BE2C (cell line): ENCODE measurements at regions not wholly inside any gene's neighbourhood (a gene's known extent, or its start where the extent isn't known, plus 50 kb on each side); places are given as distances from the start of the nearest gene placed in this dataset.

Experiments used
- DNase-seq: peaks from one replicate; pipeline ENCODE4 v3.0.0-alpha.2; 2020
- H3K27me3 ChIP-seq: fragments of 250-450 bp; sonication (Bioruptor Pico); 2 replicates; pipeline ENCODE4 v1.5.1; 2020; ENCODE audit warnings: mild to moderate bottlenecking
- H3K36me3 ChIP-seq: fragments of 250-450 bp; sonication (Bioruptor Pico); 2 replicates; pipeline ENCODE4 v1.5.1; 2020; ENCODE audit warnings: mild to moderate bottlenecking
- H3K4me1 ChIP-seq: fragments of 250-450 bp; sonication (Bioruptor Pico); 2 replicates; pipeline ENCODE4 v1.5.1; 2020
- H3K4me3 ChIP-seq: 2 replicates; pipeline ENCODE4 v1.5.1; 2011; ENCODE audit warnings: low read depth, low read length
- H3K9me3 ChIP-seq: fragments of 250-450 bp; sonication (Bioruptor Pico); 2 replicates; pipeline ENCODE4 v1.5.1; 2020
- CTCF ChIP-seq: IDR thresholded peaks from 2 replicates; pipeline ENCODE4 v1.5.1; 2012; ENCODE audit warnings: mild to moderate bottlenecking, low read depth, low read length

GRCh38 chr17:79377230-79377786, 233.5 kb downstream of the RBFOX3 start:
- no peak overlapping the region for H3K4me3 ChIP-seq
- H3K4me1 ChIP-seq, result no peaks in the 10 kb centered on the region
- H3K36me3 ChIP-seq, result no peaks in the 10 kb centered on the region
- H3K9me3 ChIP-seq, result no peaks in the 10 kb centered on the region
- no peak for TF ChIP-seq CTCF
- DNase-seq, result no peak
- peaks cover 99% of the 10 kb centered on the region for H3K27me3 ChIP-seq

GRCh38 chr17:79374807-79375206, 236.0 kb downstream of the RBFOX3 start:
- no peak for TF ChIP-seq CTCF
- peaks cover 82% of the 10 kb centered on the region for H3K27me3 ChIP-seq
- no peak overlapping the region for H3K4me3 ChIP-seq
- no peaks in the 10 kb centered on the region for H3K4me1 ChIP-seq
- H3K9me3 ChIP-seq, result no peaks in the 10 kb centered on the region
- no peaks in the 10 kb centered on the region for H3K36me3 ChIP-seq
- DNase-seq, result no peak

- Histone ChIP-seq H3K9me3 (no peaks in the 10 kb centered on the region), H3K36me3 (no peaks in the 10 kb centered on the region), H3K27me3 (peaks cover 82% of the 10 kb centered on the region), H3K4me1 (no peaks in the 10 kb centered on the region), H3K4me3 (no peak overlapping the region)
- no peak for TF ChIP-seq CTCF
- no peak for DNase-seq
These were observed 236.7 kb downstream of the RBFOX3 start for GRCh38 chr17:79374087-79374689.

- no peaks in the 10 kb centered on the region for H3K4me1 ChIP-seq
- DNase-seq, result no peak
- TF ChIP-seq CTCF, result no peak
- H3K27me3 ChIP-seq, result peaks cover 82% of the 10 kb centered on the region
- H3K4me3 ChIP-seq, result no peak overlapping the region
- no peaks in the 10 kb centered on the region for H3K36me3 ChIP-seq
- no peaks in the 10 kb centered on the region for H3K9me3 ChIP-seq
These were observed 238.2 kb downstream of the RBFOX3 start for GRCh38 chr17:79372470-79373238.

- DNase-seq, result no peak
- Histone ChIP-seq H3K4me1 (no peaks in the 10 kb centered on the region), H3K4me3 (no peak overlapping the region), H3K9me3 (no peaks in the 10 kb centered on the region), H3K36me3 (no peaks in the 10 kb centered on the region), H3K27me3 (peaks cover 82% of the 10 kb centered on the region)
- no peak for TF ChIP-seq CTCF
These were observed 238.9 kb downstream of the RBFOX3 start for GRCh38 chr17:79371984-79372383.

GRCh38 chr17:79370594-79370993, 240.3 kb downstream of the RBFOX3 start:
- H3K27me3 ChIP-seq, result peaks cover 82% of the 10 kb centered on the region
- no peaks in the 10 kb centered on the region for H3K36me3 ChIP-seq
- H3K4me1 ChIP-seq, result no peaks in the 10 kb centered on the region
- no peak for TF ChIP-seq CTCF
- no peak overlapping the region for H3K4me3 ChIP-seq
- H3K9me3 ChIP-seq, result no peaks in the 10 kb centered on the region
- DNase-seq, result no peak
